Progenitor cell of endocrine pancreas (in vitro differentiated cells): ENCODE measurements at regions not wholly inside any gene's neighbourhood (a gene's known extent, or its start where the extent isn't known, plus 50 kb on each side); places are given as distances from the start of the nearest gene placed in this dataset.

Experiments used
- DNase-seq: peaks from one replicate; pipeline ENCODE4 v3.0.0; 2021; ENCODE audit warnings: low spot score; ENCODE audit not compliant: unreplicated experiment
- H3K27ac Mint-ChIP-seq: 2 replicates; pipeline ENCODE4 v1.8.0; 2021; ENCODE audit warnings: mild to moderate bottlenecking, moderate library complexity, mixed read lengths
- H3K27me3 Mint-ChIP-seq: 2 replicates; pipeline ENCODE4 v1.8.0; 2021; ENCODE audit warnings: mixed read lengths
- H3K36me3 Mint-ChIP-seq: 2 replicates; pipeline ENCODE4 v1.8.0; 2022; ENCODE audit warnings: mixed read lengths; ENCODE audit not compliant: insufficient read depth
- H3K4me1 Mint-ChIP-seq: 2 replicates; pipeline ENCODE4 v1.8.0; 2021; ENCODE audit warnings: low read depth, mixed read lengths
- H3K4me3 Mint-ChIP-seq: 2 replicates; pipeline ENCODE4 v1.8.0; 2021; ENCODE audit warnings: low read depth, mild to moderate bottlenecking, moderate library complexity, mixed read lengths
- H3K9me3 Mint-ChIP-seq: 2 replicates; pipeline ENCODE4 v1.8.0; 2021; ENCODE audit warnings: low read depth, mixed read lengths
- TF ChIP-seq, protein P1 (sequence below): fragments of 200-600 bp; sonication (generic); IDR thresholded peaks from one replicate; pipeline ENCODE4 v1.5.0; 2021; ENCODE audit warnings: antibody characterized with exemption, mild to moderate bottlenecking; ENCODE audit not compliant: unreplicated experiment

DNA sequence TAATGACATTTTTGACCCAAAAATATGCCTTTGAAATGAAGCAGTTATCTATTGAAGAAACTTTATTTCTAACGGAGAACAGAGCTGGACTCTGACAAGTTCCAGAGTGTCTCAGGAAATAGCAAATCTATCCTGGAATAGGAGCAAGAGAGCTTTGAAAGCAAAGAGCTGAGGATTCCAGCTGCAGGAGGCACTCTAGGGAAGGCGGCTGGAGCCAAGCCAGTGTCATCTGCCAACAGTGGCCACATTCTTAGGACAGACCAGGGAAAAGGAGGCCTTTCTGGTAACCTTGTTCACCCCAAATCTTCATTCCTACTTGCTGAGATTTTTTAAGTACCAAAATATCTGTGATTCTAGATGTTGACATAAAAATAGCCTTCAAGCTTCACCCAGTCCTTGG is 493.5 kb upstream of the B3GAT1 start:
- DNase-seq, result no peak
- no peak overlapping the region for H3K27ac Mint-ChIP-seq
- no peaks in the 10 kb centered on the region for H3K9me3 Mint-ChIP-seq
- peaks cover 42% of the 10 kb centered on the region for H3K27me3 Mint-ChIP-seq
- peaks cover 12% of the 10 kb centered on the region for H3K4me1 Mint-ChIP-seq
- no peaks in the 10 kb centered on the region for H3K36me3 Mint-ChIP-seq
- H3K4me3 Mint-ChIP-seq, result no peak overlapping the region
- TF ChIP-seq, protein P1, sequence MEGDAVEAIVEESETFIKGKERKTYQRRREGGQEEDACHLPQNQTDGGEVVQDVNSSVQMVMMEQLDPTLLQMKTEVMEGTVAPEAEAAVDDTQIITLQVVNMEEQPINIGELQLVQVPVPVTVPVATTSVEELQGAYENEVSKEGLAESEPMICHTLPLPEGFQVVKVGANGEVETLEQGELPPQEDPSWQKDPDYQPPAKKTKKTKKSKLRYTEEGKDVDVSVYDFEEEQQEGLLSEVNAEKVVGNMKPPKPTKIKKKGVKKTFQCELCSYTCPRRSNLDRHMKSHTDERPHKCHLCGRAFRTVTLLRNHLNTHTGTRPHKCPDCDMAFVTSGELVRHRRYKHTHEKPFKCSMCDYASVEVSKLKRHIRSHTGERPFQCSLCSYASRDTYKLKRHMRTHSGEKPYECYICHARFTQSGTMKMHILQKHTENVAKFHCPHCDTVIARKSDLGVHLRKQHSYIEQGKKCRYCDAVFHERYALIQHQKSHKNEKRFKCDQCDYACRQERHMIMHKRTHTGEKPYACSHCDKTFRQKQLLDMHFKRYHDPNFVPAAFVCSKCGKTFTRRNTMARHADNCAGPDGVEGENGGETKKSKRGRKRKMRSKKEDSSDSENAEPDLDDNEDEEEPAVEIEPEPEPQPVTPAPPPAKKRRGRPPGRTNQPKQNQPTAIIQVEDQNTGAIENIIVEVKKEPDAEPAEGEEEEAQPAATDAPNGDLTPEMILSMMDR, result no peak

DNA sequence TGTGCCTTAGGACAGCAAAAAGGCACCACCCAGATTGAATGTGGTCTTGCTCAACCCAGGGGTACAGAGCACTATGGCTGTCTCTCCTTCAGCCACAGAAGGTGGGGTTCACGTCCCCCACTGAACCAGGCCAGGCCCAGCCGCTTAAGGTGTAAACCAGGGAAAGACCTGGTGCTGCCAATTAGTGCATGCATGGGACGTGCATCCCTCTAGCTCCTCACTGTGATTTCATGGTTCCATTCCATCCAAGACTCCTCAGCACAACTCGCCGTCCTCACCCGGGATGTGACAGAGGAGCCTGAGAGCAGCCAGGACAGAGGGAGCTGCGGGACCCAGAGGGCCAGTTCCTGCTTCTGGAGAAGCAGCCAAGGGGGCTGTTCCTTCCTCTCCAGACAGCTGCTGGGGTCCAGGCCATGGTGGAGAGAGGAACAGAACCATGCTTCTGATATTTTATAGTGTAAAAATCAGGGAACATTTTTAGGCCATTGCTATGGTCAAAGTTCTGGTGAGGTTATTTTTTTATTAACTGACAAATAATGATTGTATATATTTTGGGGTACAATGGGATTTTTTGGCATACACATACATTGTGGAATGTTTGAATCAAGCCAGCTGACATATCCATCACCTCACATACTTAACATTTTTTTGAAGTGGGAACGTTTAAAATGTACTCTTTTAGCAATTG is 492.2 kb upstream of the B3GAT1 start:
- H3K27me3 Mint-ChIP-seq, result peaks cover 38% of the 10 kb centered on the region
- no peak overlapping the region for H3K27ac Mint-ChIP-seq
- H3K9me3 Mint-ChIP-seq, result no peaks in the 10 kb centered on the region
- H3K4me3 Mint-ChIP-seq, result no peak overlapping the region
- TF ChIP-seq, protein P1, result no peak
- no peaks in the 10 kb centered on the region for H3K36me3 Mint-ChIP-seq
- H3K4me1 Mint-ChIP-seq, result peaks cover 10% of the 10 kb centered on the region
- DNase-seq, result no peak

DNA sequence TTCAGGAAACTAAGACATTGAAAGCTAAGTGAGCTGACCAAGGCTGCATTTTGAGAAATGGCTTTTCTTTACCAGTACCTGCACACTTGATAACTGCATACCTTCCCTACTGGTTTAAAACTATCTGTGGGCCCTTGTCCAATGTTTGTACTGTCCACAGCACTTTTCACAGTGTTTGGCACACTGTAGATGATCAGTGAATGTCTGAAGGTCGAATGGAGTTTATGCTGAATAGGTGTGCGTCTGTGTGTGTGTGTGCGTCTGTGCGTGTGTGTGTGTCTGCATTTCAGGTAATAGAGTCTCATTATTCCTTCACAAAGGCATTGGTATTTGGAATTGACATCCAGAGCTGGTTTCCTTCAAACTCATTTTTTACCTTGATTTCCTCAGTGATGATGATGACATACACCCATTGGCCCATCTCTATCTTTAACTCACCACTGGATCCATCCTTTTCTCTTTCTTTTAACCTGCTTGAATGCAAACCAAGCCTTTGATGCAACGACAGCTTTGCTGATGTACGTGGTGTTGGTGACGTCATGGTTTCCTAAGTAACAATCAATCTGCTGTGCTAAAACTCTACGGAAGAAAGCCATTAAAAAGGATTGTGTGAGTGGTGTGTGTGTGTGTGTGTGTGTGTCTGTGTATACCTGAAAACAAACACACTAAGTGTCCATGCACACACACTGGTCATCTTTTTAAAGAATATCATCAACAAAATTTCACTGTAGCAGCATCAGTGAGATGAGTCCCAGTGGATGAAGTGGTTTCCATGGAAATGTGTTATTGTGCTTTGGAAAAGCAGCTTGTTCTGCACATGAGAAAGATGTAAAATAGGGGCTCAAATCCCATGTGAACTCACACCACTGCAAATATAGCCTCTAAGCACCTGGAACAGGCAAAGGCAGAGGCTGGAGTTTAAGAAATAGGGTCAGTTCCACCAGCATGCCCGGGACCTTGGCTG is 490.2 kb upstream of the B3GAT1 start:
- H3K27me3 Mint-ChIP-seq, result peaks cover 20% of the 10 kb centered on the region
- no peaks in the 10 kb centered on the region for H3K9me3 Mint-ChIP-seq
- H3K4me3 Mint-ChIP-seq, result no peak overlapping the region
- no peak overlapping the region for H3K27ac Mint-ChIP-seq
- DNase-seq, result no peak
- TF ChIP-seq, protein P1, result no peak
- peaks cover 10% of the 10 kb centered on the region for H3K4me1 Mint-ChIP-seq
- H3K36me3 Mint-ChIP-seq, result no peaks in the 10 kb centered on the region

DNA sequence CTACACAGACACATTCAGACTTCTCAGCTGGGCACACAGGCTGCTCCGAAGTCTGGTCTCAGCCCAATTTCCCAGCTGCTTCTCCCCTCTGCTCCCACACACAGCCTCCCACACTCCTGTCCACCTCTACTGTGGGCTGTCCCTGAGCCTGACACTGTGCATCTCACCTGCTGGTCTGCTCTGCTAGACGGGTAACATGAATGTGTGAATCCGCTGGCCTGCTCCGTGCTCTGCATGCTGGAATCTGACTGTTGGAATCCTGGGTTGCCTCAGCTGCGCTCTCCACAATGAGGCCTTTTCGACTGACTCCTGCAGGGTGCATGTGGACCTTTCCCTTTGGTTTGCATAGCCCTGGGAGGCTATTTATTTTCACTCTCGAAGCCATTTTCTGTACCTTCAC is 489.5 kb upstream of the B3GAT1 start:
- peaks cover 19% of the 10 kb centered on the region for H3K27me3 Mint-ChIP-seq
- TF ChIP-seq, protein P1, result no peak
- peaks cover 10% of the 10 kb centered on the region for H3K4me1 Mint-ChIP-seq
- H3K4me3 Mint-ChIP-seq, result no peak overlapping the region
- H3K27ac Mint-ChIP-seq, result no peak overlapping the region
- no peak for DNase-seq
- no peaks in the 10 kb centered on the region for H3K36me3 Mint-ChIP-seq
- no peaks in the 10 kb centered on the region for H3K9me3 Mint-ChIP-seq

DNA sequence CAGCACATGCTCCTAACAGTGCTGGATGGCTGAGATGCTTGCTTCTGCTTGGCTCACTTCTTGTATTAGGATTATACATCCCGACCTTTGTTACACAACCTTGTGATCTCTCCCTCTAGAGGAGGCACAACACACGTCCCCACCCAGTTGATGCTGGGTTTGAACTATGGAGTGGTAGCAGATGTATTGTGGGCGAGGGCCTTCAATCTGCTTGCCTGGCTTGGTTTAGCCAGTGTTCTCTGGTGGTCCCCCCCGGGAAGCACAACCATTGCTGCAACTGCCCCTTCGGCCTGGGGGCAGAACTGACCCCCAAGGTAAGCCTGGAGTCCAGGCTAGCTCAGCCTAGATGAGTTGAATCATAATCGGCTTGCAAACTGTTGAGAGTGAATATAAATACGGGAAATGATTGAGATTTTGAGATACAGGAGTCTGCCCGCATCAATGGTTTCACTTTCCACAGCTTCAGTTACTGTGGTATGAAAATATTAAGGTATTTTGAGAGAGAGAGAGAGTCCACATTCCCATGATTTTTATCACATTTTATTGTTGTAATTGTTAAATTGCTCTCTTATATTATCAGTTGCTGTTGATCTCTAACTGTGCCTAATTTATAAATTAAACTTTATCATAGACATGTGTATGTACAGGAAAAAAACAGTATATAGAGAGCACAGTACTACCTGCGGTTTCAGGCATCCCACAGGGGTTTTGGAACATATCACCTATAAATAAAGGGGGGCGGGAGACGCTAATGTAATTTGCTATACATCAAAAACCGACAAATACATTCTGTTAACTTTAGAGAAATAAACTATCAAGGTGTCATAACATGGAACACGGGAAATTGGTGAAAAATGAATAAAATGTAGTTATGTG is 482.0 kb upstream of the B3GAT1 start:
- DNase-seq, result no peak
- Mint-ChIP-seq H3K36me3 (no peaks in the 10 kb centered on the region), H3K4me1 (no peaks in the 10 kb centered on the region), H3K27me3 (peaks cover 13% of the 10 kb centered on the region), H3K9me3 (peaks cover 9% of the 10 kb centered on the region), H3K27ac (no peak overlapping the region), H3K4me3 (no peak overlapping the region)
- TF ChIP-seq, protein P1, result no peak
